DMS53 treated with DMSO at 0.1 percent for 48 hours (cell line): ENCODE measurements at regions not wholly inside any gene's neighbourhood (a gene's known extent, or its start where the extent isn't known, plus 50 kb on each side); places are given as distances from the start of the nearest gene placed in this dataset.
A peak's percentile ranks its signal among the peaks of the same experiment; 100 is the strongest.

Experiments
- DNase-seq: peaks from one replicate; lab custom pipeline; 2025; ENCODE audit not compliant: unreplicated experiment; lab: John Stamatoyannopoulos, UW

DNA sequence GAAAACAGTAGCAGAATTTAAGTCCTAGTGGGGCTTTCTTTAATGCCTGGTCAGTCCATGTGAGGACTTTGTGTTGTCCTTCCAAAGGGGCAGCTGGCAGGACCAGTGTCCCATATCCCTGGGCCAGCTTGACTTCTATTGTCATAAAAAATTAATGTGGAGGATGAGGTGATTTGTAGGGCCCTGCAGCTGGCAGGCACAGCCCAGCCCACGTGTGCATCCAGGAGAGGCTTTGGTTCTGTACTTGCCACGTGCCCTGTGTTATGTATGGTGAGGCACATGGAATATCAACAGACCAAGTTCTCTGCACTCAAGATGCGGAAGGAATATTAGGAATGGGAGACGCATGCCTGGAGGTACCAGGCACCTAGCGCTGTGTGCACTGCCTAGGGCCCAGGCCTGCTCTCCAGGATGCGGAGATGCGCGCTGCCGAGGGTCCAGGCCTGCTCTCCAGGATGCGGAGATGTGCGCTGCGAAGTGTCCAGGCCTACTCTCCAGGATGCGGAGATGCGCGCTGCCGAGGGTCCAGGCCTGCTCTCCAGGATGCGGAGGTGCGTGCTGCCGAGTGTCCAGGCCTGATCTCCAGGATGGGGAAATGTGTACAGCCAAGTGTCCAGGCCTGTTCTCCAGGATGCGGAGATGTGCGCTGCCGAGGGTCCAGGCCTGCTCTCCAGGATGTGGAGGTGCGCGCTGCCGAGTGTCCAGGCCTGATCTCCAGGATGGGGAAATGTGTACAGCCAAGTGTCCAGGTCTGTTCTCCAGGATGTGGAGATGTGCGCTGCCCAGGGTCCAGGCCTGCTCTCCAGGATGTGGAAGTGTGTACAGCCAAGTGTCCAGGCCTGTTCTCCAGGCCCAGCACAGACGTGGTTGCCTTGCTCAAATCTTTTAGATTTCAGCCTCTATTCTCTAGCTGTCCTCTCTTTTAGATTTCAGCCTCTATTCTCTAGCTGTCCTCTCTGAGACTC, 183.3 kb upstream of the ROPN1 start:
- peak; percentile 69 for DNase-seq

DNA sequence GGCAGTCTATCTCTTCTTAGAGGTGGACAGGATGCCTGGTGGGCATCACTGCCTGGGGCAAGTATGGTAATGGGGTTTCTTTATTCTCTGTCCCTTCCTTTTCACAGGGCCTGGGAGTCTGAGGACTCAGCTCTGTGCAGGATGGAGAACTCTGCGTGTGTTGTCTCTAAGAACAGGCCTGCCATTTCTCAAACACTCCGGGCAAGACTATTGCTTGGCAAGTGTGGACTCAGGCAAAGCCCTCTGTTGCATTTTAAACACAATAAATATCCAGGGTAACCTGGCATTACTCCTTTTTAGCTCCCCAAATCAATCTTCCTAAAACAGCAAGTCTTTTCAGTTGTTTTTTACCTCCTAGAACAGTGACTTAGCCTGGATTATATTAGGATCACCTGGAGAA, 185.1 kb upstream of the ROPN1 start:
- DNase-seq: no peak

DNA sequence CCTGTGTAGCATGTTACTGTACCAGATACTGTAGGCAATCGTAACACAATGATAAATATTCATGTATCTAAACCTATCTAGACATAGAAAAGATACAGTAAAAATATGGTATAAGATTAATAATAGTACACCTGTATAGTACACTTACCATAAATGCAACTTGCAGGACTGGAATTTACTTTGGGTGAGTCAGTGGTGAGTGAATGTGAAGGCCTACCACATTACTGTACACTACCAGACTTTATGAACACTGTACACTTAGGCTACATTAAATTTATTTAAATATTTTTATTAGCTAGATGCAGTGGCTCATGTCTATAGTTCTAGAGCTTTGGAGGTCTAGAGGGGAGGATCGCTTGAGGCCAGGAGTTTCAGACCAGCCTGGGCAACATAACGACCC, 186.6 kb upstream of the ROPN1 start:
- DNase-seq: no peak

DNA sequence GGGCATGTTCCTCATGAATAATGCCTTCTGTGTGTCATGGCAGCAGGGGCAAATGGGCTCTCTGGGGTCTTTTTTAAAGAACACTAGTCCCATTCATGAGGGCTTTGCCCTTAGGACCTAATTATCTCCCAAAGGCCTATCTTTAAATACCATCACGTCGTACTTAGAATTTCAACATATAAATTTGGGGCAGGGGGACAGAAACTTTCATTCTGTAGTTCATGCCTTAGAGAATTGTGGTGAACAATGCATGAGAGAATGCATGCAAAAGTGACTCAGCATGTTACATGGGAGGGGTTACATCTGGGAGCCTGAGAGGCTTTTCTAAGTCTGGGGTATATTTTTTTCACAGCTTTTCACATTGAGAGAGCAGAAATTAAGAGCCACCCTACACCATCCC, 208.5 kb upstream of the ROPN1 start:
- no peak for DNase-seq

DNA sequence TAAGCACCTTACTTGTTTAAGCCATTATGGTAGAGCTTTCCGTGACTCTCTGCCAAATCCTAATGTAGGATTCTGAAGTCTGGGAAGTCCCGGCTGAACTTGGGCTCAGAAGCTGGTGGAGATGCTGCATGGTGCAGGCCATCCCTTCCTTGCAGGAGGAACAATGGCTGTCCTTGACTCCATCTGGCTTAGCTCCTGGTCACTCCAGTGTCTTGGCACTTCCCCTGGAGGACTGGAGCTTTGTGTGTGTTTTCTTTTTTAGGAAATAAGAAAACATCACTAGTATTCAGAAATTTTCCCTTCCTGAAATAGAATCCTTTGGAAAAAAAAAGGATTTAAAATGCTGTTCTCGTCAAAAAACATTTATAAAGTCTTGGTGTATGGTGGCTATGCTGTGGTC, 209.3 kb upstream of the ROPN1 start:
- no peak for DNase-seq

DNA sequence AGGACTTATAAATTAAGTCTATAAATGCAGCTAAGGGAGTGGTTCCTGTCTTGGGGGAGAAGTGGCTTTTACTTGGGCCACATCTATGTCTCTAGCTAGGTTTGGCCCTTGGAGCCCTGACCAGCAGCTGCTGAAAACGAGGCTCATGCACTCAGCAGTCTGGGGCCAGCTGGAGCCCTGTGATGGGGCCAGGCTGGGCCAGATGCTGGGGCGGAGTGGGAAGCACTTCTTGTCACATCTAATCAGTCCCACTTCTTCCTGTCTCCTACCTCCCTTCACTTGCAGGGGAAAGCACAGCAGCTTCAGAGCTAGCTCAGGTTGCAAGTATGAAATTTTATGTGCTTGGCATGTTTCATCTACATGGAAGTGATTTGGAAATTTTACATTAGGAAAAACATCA, 209.9 kb upstream of the ROPN1 start:
- peak; percentile 12 for DNase-seq

DNA sequence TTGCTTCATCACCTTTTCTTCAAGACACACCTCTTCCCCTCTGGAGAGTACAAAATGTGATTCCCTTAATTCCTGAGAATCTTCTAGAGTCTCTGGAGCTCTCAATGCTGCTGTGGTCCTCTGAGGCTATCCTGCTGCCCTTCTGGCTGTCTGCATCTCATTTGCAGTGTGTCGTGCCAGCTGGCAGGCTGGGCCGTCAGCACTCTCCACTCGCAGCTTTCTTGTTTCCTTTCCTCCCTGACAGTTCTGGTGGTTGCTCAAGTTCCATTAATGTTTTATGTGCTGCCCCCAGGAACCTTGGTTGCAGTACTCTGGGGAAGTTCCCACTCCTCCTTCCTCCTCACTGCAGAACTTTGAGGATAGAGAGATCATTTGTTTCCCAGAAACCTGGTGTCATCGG, 210.8 kb upstream of the ROPN1 start:
- no peak for DNase-seq

DNA sequence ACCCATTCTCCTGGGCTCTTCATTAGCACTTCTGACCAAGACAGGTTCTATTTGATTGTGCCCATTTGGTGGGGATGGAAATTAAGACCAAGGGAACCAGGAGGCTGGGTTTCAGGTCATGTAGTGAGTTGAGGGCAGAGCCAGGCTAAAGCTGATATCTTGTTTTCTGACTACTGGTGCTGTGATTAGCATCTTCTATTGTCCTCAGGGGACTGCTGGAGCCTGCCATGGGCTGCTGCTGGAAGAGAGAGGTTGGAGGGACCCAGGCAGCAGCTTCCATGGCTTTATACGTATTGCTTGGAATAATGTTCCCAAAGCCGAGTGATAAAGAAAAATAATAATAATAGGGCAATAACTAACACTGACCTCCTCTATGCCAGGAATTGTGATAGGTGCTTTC, 211.4 kb upstream of the ROPN1 start:
- no peak for DNase-seq

DNA sequence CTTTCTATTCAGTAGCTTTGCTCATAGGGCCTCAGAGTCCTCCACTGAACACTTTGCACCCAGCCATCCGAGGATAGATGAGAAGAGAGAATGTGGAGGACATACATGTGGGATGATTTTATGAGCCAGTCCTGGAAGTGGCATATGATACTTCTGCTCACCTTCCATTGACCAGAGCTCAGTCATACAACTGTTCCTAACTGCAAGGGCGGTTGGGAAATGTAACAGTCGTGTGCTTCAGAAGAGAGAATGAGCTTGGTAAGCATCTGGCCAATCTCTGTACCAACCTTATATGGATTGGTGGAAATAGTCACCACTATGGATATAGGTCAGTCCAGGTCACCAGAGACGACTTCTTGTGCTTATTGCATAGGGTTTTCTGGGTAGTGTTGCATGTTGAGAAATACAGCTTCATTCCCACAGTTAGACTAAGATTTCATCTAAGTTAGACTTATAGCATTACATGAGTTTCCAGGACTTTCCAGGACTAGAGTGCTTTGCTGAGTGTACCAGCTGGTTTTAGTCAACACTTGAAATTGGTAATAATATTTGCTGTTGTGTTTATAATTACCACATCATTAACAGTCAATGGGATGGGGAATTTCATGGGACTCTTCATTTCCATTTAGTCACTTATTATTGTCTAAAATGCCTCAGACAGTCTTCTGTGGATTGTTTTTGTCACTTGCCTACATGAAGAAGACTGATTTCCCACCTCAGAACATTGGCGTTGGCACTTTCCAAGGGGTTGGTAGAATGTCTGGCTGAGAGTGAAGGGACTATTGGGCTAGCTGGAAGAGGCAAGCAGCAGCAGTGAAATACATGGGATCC, 214.5 kb upstream of the ROPN1 start:
- no peak for DNase-seq

DNA sequence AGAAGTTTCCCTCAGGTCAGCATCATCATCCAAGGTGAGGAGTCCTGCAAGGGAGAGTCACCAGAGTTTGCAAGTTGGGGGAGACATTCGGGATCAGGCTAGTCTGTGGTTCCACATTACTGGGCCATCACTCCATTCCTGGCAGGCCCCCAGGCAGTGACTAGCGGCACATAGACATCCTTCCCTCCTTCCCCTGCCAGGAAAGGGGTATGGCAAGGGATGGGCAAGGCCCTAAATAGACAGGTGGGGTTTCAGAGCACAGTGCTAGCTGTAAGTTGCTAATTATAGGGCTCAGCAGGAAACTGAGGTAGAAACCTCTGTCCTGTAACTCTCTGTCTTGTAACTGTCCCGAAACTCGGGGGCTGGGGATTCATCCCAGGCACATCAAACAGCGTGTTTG, 215.2 kb upstream of the ROPN1 start:
- DNase-seq: no peak

DNA sequence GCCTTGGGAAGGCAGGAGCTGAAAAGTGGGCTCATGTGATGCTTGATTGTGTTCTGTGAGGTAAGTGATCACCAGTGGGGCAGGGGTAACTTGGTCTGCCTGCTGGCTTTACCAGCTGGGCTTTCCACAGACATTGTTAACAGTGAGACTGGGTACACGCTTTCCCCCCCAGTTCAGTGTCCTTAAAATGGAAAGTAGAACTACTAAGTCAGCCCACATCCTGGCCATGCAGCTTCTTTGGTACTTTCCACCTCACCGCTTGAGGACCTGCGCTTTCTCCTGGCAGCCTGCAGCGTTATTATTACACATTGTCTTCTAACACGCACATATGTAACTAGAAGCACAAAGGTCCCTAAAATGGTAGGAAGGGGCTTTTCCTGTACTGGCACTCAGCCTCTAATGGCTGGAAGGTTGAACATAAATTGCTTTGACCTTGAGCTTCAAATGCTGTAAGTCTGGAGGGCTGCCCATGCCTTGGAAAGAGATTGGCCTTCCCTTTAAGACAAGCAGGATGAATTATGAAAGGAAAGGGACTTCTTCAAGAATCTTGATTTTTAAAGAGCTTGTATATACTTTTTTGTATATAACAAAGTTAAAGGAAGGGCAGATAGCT, 216.1 kb upstream of the ROPN1 start:
- DNase-seq: no peak

DNA sequence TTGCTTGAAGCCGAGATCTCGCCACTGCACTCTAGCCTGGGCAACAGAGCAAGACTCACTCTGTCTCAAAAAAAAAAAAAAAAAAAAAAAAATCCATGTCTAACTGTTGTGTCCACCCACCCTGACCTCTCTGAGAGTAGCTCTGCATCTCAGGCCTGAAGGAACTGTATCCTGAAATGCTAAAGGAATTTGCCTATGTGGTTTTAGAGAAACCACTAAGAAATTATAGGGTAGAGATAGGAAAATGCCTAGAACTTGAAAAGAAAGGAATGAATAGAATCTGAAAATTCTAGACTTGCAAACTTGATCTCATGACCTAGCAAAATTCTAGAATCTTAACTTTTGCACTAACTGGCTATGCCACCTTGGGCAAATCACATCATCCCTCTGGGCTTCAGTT, 217.5 kb upstream of the ROPN1 start:
- no peak for DNase-seq

DNA sequence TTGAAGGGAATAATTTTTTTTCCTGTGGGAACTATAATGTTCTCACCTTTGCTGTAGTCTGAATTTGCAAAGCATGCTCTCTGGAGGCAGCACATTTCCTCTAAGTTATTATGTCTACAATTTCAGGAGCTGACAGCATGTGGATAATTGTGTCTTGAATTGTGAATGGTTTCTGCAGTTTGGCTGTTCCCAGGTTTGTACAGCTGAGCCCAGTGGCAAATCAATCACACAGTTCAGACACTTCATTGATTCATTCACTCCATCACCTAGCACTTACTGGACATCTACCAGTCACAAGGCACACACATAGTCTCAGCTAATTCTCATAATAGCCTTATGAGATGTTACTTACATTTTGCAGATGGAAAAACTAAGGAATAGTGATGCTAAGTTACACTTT, 219.0 kb upstream of the ROPN1 start:
- DNase-seq: no peak

DNA sequence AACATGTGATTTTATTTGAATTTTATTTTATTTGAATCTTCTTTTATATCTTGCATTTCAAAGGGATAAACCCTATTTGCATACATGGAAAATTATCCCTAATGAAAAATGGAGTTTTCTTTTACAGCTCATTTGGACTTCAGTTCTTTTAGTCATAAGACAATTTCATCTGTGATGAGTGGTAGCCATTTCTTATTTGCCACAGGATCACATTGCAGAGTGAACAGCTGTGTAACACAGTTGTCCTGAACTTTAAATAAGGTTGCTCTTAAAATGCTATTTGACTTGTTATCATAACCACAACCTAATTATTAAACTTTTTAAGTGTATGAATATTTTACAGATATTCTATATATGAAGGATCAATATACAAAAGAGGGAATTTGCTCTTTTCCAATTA, 221.7 kb upstream of the ROPN1 start:
- DNase-seq: no peak

DNA sequence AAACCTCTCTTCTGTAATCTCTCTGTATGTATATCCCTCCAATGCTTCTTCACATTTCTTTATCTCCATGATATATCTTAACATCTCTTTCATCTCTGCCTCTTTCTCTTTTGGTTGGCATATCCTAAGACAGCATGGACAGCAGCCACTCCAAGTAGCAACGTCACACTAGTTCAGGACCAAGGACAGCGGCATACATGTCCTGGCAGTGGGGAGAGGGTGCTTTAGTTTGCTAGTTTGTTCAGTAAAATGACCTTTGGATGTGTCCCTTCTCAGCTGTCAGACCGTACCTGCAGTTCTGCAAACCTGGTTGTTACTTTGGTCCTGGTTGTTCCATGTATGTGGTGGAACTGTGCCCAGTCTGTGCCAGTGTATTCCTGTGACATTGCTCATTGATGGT, 225.6 kb upstream of the ROPN1 start:
- no peak for DNase-seq

DNA sequence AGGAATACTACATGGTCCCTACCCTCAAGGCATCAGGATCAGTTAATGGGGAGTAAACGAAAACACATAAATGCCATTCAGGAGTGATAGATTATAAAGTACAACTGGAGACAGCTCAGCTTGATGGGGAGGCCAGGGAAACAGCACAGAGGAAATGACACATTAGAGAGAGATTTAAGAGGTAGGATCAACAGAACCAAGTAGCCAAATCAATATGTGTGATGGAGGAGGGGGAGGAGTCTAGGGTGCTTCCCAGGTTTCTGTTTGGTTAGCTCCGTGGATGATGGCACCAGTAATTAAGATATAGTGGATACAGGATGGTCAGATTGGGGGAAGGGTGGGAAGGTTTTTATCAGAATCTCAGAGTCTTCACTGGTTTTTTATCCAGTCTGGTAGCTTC, 229.5 kb upstream of the ROPN1 start:
- DNase-seq: no peak

DNA sequence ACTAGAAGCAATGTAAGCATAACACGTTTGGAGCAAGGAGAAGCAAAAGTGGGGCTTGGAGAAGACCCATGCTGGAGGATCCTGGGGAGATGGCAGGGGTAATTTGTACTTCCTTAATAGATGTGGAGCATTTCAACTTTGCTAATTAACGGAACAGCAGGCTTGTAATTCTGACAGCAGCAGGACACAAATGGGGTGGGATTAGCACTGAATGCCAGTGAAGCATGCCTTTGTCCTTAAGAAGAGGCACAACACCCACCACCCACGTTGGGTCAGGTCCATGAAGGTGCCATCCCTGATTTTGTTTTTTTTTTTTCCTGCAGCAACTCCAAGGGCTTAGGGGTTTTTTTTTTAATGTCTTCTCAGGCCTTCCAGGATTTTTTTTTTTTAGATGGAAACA, 231.9 kb upstream of the ROPN1 start:
- no peak for DNase-seq

DNA sequence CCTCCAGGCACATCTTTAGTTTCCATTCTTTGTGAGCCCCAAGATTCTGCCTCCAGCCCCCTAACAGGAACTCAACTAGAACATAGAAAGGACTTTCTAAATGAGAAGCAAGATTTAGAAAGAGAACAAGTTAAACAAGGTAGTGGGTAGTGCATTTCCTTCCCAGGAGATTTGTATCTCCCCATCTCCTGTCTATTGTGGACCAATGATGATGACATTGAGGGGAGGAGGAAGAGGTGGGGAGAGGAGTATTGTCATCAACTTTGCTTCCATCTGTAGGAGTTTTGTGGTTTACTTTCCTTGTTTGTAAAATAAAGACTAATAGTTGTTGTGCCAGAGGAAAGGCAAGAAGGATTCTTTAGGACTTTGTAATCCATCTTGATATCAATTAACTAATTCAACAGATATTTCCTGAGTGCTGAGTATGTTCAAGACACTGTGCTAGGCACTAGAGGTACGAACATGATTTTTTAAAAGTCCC, 235.3 kb upstream of the ROPN1 start:
- DNase-seq: no peak

DNA sequence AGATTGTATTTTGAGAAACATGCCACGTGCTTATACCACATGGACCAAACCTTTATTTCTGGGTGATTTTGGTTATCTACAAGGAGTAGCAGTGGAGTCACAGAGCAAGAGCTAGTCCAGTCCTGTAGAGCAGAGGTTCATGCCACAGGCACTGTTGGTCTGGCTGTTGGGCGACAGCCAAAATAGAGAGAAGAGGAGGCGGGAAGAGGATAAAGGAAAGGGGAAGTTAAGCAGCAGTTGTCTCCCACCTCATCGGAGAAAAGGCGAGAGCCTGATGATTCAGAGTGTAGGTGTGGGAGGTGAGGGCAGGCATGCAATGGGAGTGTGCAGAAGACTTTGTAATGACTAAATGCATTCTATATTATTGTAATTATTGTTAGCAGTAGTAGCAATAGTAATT, 237.5 kb upstream of the ROPN1 start:
- DNase-seq: no peak

DNA sequence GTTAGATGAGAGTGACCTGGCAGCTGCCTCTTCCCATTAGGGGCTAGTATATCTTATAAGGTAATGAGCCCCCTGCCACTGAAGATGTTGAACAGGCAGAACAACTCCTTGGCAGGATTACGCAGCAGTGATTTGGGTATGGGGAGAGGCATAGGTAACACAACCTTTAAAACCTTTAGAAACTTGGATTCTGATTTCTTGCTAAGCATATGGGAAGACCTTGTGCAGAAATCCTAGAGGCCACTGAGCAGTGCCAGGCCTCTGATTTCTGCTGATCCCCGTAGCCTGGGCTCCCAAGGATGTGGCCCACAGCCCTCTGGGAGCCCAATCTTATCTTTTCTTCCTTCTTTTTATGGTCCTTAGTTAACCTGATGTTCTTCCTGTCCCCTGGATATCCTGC, 237.9 kb upstream of the ROPN1 start:
- no peak for DNase-seq

DNA sequence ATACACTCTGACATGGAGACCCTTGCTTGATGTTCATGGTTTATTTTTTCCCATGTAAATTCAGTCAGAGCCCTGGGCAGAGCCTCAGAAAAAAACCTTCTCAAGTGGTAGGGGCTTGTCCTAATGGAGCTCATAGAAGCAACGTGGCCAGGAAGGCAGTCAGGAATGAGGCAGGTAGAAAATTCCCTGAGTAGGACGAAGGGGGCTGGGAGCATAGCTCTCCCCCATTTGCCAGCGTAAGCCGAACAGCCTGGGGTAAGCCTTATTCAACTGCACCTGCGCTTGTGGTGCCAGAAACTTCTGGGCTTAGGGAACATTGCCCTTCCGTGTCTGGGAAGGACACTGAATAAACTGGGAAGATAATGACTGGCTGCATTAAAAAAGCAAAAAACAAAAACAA, 238.5 kb upstream of the ROPN1 start:
- DNase-seq: no peak

DNA sequence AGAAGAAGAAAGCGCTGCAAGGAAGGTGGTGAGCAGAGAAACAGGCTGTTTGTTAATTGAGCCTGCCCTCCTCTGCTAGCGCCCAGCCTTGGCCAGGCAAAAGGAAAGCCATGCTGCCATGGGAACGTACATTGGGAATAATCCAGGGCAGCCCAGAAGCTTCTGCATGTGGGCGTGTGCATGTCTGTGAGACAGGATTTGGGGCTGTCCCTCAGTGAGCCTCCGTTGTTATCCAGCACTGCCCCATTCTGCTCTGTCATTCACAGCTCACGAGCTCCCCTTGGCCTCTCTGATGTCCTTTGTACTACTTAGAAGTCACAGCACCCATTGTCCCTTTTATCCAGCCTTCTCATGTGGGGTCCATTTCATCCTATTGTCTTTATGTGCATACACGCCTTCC, 239.1 kb upstream of the ROPN1 start:
- DNase-seq: no peak
